ENCODE measurements at regions not wholly inside any gene's neighbourhood (a gene's known extent, or its start where the extent isn't known, plus 50 kb on each side); places are given as distances from the start of the nearest gene placed in this dataset.

DNA sequence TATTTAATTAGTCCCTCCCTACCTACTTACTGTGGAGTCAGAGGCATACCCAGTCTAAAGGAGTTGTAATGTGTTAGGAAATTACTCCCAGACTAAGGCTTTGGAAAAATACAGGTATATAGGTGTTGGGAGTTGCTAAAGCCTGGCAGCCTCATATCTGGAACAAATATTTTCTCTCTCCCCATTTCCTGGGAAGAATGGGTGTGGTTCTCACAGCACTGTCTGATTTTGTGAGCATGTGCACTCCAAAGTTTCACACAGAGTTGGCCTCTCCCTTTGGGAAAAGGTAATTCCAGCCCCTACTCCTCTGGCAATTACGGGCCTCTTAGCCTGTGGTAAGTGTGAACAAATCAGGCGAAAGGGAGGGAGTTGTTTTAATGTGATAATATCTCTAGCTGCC is 187.0 kb downstream of the MID1IP1 start:
- DNase-seq (ENCODE audit: low read depth in 2 of 3, low spot score in 1 of 3), result no peak

DNA sequence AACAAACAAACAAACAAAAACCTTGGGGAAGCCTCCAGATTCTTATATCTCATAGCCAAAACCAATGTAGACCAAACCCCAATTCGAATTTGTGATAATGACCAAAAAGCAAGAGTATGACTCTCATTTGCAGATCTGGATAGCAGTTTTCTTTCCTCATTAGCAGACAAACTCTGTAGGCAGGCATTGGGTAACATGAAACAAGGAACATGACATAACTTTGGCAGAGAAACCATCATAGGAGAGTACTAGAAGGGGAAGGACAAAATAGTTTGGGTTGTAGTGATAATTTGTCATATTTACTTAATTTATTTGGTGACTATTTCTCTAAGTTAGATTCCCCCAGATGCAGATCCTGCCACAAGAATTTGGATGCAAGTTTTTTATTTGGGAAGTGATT is 187.8 kb downstream of the MID1IP1 start:
- DNase-seq (ENCODE audit: low read depth in 2 of 3, low spot score in 1 of 3), result no peak

DNA sequence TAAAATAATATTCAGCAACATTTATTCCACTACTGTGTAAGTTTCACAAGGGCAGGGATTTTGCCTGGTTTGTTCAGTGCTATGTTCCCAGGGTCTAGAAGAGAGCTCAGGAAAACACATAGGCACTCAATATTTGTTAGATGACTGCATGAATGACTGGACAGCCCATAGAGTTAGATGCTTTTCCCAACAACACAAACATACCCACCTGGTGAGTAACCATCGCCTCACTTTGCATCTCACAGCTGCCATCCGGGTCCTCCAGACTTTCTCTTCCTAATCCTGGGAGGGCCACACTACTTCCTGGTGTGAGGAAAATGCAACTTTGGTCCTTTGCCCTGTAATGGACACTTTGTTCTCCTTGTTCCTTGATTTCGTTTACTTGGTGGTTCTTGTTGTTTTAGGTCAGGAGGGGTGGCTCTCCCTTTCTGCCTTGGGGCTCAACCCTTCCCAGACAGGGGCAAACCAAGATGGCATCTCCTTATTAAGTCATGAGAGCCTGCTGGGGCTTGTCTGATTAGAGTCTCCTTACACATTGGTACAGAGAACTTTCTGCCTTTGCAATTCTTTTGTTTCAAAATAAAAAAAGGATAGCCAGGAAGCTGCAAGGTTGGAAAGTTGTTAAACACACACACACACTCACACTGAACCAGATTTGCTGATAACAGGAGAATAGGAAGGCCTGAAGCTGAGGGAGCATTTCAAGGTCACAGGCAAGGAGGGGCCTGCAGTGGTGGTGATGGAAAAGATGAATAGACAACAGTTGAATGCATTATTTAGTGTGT is 190.6 kb downstream of the MID1IP1 start:
- no peak for DNase-seq (ENCODE audit: low read depth in 2 of 3, low spot score in 1 of 3)

DNA sequence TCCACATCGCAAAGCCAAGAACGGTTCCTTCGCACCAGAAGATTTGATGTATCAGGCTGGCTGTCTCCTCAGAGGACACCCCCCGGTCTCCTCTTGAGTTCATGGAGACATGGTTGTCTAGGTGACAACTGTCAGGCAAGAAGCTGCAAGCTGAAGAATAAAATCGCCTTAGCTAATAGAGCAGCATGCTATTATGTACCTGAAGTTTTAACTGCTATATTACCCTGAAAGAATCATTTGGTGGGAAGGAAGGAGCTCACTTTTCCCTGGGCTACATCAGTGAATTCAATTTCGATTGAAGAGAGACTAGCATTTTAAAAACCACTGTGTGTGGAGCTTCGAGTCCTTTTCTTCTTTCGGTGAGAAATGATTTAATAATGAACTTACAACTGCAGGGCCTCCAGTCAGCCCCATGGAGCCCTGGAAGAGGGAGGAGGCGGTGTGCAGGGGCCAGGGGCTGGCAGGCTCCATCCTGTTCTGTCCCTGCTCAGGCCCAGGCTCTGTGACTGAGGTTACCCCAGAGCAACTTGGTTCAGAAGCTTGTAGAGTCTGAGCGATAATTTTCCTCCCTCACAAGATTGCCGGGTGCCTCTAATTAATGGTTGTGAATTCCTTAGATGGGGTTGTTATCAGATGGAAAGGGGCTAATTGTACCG is 191.3 kb downstream of the MID1IP1 start:
- DNase-seq (ENCODE audit: low read depth in 2 of 3, low spot score in 1 of 3), result no peak

DNA sequence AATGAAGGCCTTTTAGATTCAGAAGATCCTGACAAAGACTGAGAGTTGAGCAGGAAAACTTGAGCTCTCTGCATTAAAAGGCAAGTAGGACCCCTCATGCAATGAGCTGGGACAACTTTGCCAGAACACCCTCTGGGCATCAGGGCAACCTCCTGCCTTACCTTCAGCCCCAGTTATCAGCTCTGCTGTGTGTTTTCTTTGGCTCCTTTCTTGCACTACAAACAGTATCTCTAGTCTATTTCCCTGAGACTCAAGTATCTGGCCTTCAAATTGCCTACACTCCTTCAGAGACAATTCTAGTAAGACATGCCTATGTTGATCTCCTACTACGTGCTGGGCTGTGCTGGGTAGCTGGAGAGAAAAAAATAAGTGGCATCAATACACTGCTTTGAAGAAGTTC is 192.2 kb downstream of the MID1IP1 start:
- DNase-seq (ENCODE audit: low read depth in 2 of 3, low spot score in 1 of 3), result no peak

DNA sequence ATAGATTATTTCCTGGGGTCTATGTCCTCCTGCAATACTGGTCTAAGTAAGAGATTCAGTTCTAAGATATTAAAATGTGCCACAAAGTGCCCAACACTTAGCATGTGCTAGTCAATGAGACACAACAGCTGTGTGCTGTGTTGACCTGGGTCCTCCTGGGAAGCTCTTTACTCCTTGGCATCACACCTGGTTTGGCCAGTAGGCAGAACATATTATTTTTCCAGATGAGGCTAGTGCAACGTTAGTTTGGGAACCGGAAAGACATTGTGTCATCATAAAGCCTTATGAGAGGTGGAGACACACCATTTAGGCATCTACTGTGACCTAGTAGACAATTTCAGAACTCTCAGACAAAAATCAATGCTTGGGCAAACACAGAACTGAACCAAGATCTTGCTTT is 197.8 kb downstream of the MID1IP1 start:
- no peak for DNase-seq (ENCODE audit: low read depth in 2 of 3, low spot score in 1 of 3)

DNA sequence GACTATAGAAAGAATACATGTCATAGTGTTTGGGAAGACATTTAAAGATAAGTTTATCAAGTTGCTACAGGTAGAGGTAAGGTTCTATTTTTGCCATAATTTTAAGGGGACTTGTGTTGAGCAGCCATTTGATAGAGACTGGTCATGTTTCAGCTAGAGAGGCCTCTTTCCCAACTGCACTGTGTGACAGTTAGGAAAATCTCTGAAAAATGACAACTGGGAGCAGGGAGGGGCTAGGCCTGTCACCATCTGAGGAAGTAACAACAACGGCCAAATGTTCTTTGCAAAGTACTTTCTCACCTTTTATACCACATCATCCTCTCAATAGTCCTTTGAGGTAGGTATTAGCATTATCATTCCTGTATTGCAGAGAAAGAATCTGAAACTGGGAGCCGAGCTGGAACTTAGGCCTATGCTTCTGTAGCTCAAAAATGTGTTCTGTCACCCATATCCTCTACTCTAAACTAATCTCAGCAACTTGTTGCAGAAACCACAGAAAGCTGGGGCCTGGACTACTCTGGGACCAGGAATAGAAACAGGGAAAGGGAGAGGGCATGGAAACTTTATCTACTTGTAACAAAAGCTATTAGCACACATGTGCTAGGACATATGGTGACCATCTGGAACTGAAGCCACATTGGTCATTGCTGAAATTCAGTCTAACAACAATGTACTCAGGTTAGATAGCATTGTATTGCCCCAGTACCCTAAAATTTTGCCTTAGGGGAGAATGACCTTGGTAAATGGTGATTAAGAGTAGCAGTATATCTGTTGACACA is 198.9 kb downstream of the MID1IP1 start:
- no peak for DNase-seq (ENCODE audit: low read depth in 2 of 3, low spot score in 1 of 3)

DNA sequence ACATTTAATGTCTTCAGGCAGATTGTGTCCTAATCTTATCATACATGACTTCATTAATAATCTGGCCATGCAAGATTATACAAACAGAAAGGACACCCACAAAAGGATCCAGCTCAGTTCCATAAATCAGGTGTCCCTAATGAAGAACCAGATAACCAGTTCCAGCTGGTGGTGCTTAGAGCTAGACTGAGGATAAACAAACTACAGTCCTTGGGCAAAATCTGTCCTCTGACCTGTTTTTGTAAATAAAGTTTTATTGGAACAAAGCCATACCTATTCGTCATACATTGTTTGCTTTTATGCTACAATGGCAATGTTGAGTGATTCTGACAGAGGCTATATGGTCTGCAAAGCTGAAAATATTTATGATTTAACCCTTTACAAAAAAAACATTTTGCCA is 199.5 kb downstream of the MID1IP1 start:
- DNase-seq (ENCODE audit: low read depth in 2 of 3, low spot score in 1 of 3), result no peak

DNA sequence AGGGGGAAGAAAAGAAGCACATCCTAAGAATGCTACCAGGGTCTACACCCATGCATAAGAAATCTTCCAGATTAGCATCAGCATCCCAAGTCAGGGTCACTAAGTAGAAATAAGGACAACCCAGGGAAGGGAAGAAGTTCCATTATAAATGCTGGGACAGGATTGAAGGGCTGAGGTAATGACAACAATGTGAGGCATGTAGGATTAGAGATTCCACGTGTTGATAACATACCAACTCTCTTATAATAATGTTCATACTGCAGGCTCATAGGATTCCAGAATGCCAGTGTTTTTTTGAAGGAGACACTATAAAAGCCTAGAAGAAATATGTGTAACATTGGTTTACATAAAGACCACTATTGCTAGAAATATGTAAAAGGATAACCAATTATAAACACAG is 201.2 kb downstream of the MID1IP1 start:
- no peak for DNase-seq (ENCODE audit: low read depth in 2 of 3, low spot score in 1 of 3)

DNA sequence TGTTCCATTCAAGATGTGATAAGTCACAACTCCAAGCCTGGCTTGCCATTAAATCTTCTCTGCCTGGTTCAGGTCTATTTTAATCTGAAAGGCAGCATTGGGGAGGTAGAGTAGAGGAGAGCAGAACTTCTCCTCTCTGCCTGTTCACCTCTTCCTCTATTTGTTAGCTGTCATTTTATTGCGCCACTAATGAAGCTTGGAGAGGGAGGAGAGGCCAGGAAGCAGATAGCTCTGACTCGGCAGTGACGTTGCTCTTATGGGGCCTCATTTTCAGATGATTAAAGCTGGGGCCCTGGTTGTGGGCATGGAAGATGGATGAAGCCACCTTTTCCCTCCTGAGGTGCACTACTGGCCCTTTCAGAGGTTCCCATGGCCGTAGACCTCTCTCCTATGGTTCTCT is 207.3 kb downstream of the MID1IP1 start:
- DNase-seq (ENCODE audit: low read depth in 2 of 3, low spot score in 1 of 3), result no peak

DNA sequence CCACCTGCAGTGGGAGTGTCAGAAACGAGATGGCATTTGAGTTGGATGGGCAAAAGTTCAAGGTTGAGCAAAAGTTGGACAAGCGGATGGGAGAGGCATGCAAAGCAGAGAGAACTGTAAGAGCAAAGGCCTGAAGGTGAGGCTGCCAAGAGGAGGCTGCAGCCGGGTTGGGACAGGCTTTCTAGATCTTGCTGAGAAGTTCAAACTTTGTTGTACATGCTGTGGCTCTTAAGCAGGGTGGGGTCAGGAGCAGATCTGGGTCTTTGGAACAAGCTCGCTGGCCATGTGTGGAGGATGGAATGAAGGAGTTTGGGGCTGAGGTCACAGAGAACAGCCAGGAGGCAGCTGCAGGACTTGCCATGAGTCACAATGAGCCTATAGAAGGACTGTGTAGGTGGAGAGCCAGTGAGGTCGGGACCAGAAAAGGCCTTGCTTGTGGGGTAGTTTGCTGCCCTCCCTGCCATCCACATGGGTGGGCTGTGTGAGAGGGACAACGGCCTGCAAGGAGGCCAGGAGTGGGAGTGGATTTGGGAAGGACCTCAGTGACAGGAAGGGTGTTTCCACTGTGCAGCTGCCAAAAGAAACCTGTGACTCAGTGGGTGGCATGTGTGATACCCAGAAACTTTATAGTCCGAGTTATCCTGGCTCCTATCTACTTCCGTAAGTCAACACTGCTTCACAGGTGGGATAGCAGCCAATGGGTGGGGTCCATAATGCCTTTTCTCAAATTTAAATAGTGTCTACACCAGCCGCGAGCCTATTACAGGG is 210.4 kb downstream of the MID1IP1 start:
- no peak for DNase-seq (ENCODE audit: low read depth in 2 of 3, low spot score in 1 of 3)

DNA sequence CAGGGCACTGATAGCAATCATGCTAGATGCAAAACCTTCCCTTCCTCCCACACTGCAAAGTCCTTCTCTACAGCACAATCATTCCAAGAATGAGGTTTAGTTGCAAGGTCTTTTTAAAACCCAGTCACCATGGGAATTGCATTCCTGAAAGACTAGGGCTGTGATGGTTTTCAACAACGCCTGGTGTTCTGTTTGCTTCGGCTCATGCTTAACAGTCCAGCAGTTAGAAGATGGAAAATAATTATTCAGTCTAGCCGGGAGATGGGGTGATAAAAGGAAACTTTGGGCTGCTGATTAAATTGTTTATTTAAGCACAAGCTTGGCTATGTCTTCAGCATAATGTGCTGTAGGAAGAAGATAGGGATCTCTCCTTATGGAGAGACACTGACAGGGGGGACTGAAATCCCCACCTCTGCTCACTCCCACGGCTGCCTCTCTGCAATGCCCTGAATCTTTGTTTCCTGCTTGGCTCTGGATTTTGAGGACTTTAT is 211.4 kb downstream of the MID1IP1 start:
- DNase-seq (ENCODE audit: low read depth in 2 of 3, low spot score in 1 of 3), result no peak

DNA sequence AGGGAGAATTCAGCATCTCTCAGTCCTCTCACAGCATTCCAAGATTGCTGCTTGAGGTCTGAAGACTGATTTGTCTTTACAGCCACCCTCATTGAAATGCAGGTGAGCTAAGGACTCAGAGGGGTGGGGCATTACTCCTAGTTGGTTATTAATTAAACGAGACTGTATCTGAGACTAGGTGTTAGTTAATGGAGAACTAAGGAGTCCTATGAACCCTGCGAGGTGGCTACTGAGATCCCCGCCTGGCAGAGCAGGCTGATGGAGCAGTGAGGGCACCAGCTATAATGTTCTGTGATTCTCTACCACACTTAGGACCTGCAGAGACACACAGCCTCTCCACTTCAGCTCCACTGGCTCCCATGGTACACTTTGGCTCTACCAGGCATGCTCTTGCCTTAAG is 215.3 kb downstream of the MID1IP1 start:
- no peak for DNase-seq (ENCODE audit: low read depth in 2 of 3, low spot score in 1 of 3)

DNA sequence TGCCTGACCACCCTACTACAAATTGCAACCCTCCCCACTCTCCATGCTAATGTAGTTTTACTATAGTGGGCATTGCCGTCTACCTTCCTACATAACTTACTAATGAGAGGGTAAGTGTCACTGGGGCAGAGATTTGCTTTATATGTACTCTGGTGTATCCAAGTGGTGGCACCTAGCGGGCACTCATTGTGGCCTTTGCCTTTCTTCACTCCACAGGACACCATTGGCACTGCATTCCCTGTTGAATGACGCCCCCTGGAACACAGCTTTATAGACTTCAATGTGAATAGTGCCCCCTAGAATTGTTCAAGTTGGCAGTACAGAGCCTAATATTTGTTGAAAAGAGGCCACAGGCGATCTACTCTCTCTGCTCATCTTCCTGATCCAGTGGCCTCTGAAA is 215.8 kb downstream of the MID1IP1 start:
- DNase-seq (ENCODE audit: low read depth in 2 of 3, low spot score in 1 of 3), result no peak

DNA sequence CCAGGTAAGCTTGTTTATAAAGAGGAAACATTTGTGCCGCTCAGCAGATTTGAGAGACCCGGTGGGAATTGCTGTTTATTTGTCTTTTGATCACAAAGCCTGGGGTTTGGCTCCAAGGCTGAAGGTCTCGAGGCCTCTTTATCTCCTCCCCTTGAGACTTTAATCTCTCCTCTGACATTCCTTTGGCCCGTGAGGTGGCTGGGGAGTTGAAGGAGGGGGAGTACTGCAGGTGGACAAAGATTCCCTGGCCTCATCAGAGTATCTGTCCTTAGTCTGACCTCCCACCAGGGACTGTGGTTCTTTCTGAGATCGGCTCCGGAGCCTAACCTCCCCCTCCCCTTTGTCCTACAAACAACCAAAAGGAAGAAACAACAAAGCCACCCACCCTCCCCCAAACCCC is 216.5 kb downstream of the MID1IP1 start:
- no peak for DNase-seq (ENCODE audit: low read depth in 2 of 3, low spot score in 1 of 3)

DNA sequence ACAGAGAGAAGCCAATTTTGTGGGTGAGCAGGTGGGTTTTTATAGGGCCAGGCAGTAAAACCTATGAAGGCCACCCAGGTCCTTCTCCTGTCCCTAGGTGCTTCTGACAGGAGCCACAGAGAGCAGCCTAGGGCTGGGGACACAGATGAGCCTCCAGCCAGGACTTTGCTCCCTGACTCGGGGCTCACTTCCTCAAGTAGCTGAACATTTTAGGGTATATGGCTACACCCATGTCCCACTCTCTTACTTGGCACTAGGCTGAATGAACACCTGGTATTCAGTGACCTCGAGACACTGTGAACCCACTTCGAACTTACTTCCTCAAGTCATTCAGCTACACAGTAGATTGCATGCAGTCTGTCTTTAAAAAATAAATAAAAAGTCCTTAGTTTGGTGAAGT is 217.3 kb downstream of the MID1IP1 start:
- no peak for DNase-seq (ENCODE audit: low read depth in 2 of 3, low spot score in 1 of 3)

DNA sequence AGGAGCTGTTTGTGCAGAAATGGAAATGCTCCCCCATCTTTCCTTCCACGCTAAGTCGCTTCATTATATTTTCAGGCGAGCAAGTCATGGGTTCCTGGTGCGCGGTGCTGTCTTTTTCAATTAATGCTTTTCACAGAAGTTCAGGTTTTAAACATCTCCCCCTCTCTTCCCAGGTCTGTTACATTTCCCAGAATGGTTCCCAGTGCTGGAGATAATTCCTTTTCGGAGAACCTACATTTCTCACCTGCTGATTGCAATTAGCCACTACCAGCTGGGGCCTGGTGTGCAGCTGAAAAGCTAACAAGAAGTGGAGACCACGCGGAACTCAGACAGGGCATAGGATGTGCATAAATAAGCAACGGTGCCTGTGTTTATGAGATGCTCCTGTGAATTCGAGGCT is 217.8 kb downstream of the MID1IP1 start:
- no peak for DNase-seq (ENCODE audit: low read depth in 2 of 3, low spot score in 1 of 3)

DNA sequence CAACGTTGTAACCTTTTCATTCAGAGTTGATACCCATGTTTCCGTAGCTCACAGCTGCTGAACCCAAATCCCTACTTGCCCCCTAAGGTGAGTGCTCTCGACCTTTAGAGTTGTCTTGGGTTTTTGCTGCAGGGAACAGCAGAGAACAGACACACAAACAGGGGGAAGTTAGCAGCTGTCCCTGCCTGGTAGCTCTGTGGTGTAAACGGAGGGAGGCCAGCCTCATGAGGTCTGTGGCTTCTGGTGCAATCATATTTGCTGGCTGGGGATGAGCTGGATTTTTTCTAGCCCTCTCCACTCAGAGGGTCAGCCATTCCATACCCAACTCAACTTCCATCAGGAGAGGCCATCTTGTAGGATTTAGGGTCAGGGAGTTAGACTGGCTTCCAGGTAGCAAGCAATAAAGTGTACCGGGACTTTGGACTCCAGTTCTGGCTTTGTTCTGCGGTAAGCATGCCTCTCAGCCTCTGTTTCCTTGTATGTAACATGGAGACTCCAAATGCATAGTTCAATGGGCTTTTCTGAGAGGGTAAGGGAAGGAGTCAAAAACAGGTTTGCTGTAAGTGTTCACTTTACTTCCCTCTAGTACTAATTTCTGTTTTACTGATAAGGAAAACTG is 218.9 kb downstream of the MID1IP1 start:
- DNase-seq (ENCODE audit: low read depth in 2 of 3, low spot score in 1 of 3), result no peak

DNA sequence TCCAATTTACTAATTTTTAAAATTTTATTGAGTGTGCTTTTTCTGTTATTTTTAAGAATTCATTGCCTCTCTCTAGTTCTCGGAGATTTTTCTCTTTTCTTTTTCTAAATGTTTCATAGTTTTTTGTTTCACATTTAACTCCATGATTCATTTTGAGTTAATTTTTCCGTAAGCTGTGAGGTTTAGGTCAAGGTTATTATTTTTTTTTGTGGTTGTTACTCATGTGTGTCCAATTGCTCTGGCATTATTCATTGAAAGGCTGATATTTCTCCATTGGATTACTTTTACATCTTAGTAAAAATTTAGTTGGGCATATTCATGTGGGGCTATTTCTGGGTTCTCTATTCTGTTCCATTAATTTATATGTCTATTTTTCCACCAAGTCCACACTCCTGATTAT is 220.8 kb downstream of the MID1IP1 start:
- DNase-seq (ENCODE audit: low read depth in 2 of 3, low spot score in 1 of 3), result no peak

DNA sequence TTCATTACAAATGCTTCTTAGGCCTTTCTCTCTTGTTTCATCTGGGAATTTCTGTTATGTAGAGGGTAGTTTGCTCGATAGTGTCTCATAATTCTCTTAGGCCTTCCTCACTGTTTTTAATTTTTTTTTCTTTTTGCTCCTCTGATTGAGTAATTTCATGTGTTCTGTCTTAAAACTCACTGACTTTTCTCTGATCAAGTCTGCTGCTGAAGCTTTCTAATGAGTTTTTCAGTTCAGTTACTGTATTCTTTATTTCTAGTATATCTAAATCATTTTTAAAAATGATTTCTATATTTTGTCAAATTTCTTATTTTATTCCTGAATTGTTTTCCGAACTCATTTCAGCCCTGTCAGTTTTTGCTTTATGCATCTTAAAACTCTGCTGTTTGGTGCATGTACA is 228.0 kb downstream of the MID1IP1 start:
- no peak for DNase-seq (ENCODE audit: low read depth in 2 of 3, low spot score in 1 of 3)

DNA sequence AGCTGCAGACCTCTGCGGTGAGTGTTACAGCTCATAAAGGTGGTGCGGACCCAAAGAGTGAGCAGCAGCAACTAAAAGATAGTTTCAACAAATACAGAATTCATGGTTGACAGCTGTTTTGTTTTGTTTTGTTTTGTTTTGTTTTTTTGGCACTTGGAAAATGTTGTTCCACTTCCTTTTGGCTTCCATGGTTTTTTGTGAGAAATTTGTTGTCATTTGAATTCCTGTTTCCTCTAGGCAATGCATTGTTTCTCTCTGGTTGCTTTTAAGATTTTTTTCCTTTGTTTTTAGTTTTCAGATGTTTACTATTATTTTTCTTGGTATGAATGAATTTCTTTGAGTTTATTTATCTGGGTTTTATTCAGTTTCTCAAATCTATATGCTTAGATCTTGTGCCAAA is 229.4 kb downstream of the MID1IP1 start:
- no peak for DNase-seq (ENCODE audit: low read depth in 2 of 3, low spot score in 1 of 3)

Measured in stimulated activated CD4-positive, alpha-beta T cell treated with anti-CD3 and anti-CD28 coated beads, Interleukin-12 subunit alpha, Interleukin-12 subunit beta, amount 100 ng/mL, for 48 hours (primary cell).